Activated CD8-positive, alpha-beta T cell treated with anti-CD3 and anti-CD28 coated beads, Interleukin-2, amount 10 ng/mL, durations not matched to agents 7 days and 5 days (primary cell): ENCODE measurements at regions not wholly inside any gene's neighbourhood (a gene's known extent, or its start where the extent isn't known, plus 50 kb on each side); places are given as distances from the start of the nearest gene placed in this dataset.

ENCODE experiments used
- ATAC-seq: fragments of 150-1000 bp; cut with Tn5 transposase; one replicate; pipeline ENCODE4 v1.10.0; 2021; ENCODE audit warnings: moderate library complexity
- CTCF ChIA-PET: fragments of 350-600 bp; sonication (Branson Sonifier 250); formaldehyde crosslinking; loops from one replicate; lab custom pipeline; 2021; ENCODE audit warnings: antibody characterized with exemption; lab: Charles Lee
- POLR2A ChIA-PET: fragments of 350-600 bp; sonication (Branson Sonifier 250); formaldehyde crosslinking; loops from one replicate; lab custom pipeline; 2021; ENCODE audit warnings: antibody characterized with exemption; lab: Charles Lee
- DNase-seq: peaks from one replicate; pipeline ENCODE4 v3.0.0-alpha.2; 2020
- H3K27ac Mint-ChIP-seq: one replicate; pipeline ENCODE4 v1.8.0; 2021; ENCODE audit warnings: mild to moderate bottlenecking, mixed read lengths
- H3K27me3 Mint-ChIP-seq: one replicate; pipeline ENCODE4 v1.8.0; 2021; ENCODE audit warnings: low read depth, mixed read lengths
- H3K36me3 Mint-ChIP-seq: one replicate; pipeline ENCODE4 v1.8.0; 2021; ENCODE audit warnings: low read depth, mixed read lengths
- H3K4me1 Mint-ChIP-seq: one replicate; pipeline ENCODE4 v1.8.0; 2021; ENCODE audit warnings: low read depth, mixed read lengths
- H3K4me3 Mint-ChIP-seq: one replicate; pipeline ENCODE4 v1.8.0; 2021; ENCODE audit warnings: mild to moderate bottlenecking, mixed read lengths
- H3K9me3 Mint-ChIP-seq: one replicate; pipeline ENCODE4 v1.8.0; 2022; ENCODE audit warnings: mixed read lengths; ENCODE audit not compliant: insufficient read depth

DNA sequence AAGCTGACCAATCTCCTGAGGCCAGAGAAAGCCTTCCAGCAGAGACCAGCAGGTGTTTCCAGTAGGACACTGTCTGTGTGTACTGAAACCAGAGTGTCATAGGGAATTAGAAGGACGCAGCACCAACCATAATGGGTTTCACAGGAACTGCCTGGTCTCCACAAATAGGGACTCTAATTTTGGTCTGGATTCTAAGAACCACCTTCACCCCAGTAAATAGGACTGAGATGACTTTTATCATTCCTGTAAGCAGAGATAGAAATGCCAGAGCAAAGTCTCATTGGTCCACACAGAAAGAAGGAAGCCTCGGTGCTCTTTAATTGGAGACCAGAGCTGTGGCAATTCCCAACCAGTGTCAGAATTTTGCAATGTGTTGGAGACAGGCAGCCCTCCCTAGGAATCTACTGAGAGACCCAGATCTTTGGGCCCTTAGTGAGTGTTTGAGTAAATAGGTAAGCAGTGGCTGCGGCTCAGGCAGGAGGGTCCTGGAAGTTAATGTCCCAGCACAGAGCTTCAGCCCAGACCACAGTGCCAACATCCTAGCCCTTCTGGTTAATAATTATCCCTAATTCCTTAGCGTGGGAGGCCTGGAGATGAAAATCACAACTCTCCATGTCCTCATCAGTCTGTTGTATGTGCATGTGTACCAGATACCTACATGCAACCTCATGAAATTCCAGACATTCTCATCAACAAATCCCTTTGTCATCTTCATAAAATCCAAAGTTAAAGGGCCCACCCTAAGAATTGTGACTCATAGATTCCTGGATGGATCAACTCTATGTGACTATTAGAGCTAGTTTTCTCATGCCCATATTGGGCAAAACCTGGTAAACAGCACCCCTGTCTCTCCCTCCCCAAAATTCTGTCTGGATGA is 81.2 kb downstream of the UNC5CL start:
- Mint-ChIP-seq H3K4me1 (peaks cover 17% of the 10 kb centered on the region), H3K4me3 (no peak overlapping the region), H3K36me3 (no peaks in the 10 kb centered on the region), H3K27me3 (peaks cover 10% of the 10 kb centered on the region), H3K27ac (no peak overlapping the region), H3K9me3 (no peaks in the 10 kb centered on the region)
- CTCF ChIA-PET = no interaction called here
- no peak for ATAC-seq
- DNase-seq = no peak
- POLR2A ChIA-PET = no interaction called here

GRCh38 chr6:40956936-40957335 is 82.1 kb downstream of the UNC5CL start:
- Mint-ChIP-seq H3K36me3 (no peaks in the 10 kb centered on the region), H3K4me3 (no peak overlapping the region), H3K27ac (no peak overlapping the region), H3K27me3 (peaks cover 13% of the 10 kb centered on the region), H3K9me3 (no peaks in the 10 kb centered on the region), H3K4me1 (peaks cover 8% of the 10 kb centered on the region)
- ChIA-PET CTCF (no interaction called here), POLR2A (no interaction called here)
- no peak for DNase-seq
- no peak for ATAC-seq

DNA sequence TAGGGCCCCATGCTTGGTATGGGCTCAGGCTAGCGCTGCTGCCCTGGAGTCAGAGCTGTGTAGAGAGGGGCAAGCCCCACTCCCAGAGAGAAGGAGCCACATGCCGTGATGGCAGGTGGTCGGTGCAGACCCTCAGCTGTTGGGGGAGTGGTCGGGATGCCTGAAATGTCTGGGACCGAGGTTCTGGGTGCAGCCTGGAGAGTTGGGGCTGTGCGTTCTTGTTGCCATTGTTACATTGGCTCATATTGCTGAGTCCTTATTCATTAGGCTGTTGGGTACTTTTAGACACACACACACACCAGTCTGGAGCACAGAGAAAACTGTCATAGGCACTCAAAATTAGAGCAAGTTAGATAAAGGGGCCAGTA is 83.9 kb downstream of the UNC5CL start:
- Mint-ChIP-seq H3K4me3 (no peak overlapping the region), H3K27ac (no peak overlapping the region), H3K27me3 (peaks cover 23% of the 10 kb centered on the region), H3K9me3 (no peaks in the 10 kb centered on the region), H3K36me3 (no peaks in the 10 kb centered on the region), H3K4me1 (no peaks in the 10 kb centered on the region)
- ChIA-PET CTCF (no interaction called here), POLR2A (no interaction called here)
- DNase-seq (no peak), ATAC-seq (no peak)

GRCh38 chr6:40954446-40955177 is 84.4 kb downstream of the UNC5CL start:
- ATAC-seq = no peak
- Mint-ChIP-seq H3K4me1 (no peaks in the 10 kb centered on the region), H3K4me3 (no peak overlapping the region), H3K36me3 (no peaks in the 10 kb centered on the region), H3K9me3 (no peaks in the 10 kb centered on the region), H3K27me3 (peaks cover 28% of the 10 kb centered on the region), H3K27ac (no peak overlapping the region)
- POLR2A ChIA-PET = no interaction called here
- DNase-seq = no peak
- CTCF ChIA-PET = no interaction called here

GRCh38 chr6:40953486-40953885 is 85.5 kb downstream of the UNC5CL start:
- no peak overlapping the region for H3K4me3 Mint-ChIP-seq
- ATAC-seq = no peak

GRCh38 chr6:40950986-40951698 is 87.9 kb downstream of the UNC5CL start:
- DNase-seq = no peak
- ATAC-seq = no peak
- CTCF ChIA-PET = interaction anchor here (0.7 kb wide), 1 partner anchor 56 kb away, joined by 3 read pairs; no protein-coding TSS in a partner anchor
- Mint-ChIP-seq H3K36me3 (no peaks in the 10 kb centered on the region), H3K9me3 (no peaks in the 10 kb centered on the region), H3K27ac (no peak overlapping the region), H3K27me3 (peaks cover 29% of the 10 kb centered on the region), H3K4me1 (no peaks in the 10 kb centered on the region), H3K4me3 (no peak overlapping the region)
- POLR2A ChIA-PET = no interaction called here

More at GRCh38 chr6:40953486-40953885, 85.5 kb downstream of the UNC5CL start:
- H3K9me3 Mint-ChIP-seq = no peaks in the 10 kb centered on the region
- no peak for DNase-seq
- POLR2A ChIA-PET = no interaction called here
- no peak overlapping the region for H3K27ac Mint-ChIP-seq
- H3K27me3 Mint-ChIP-seq = peaks cover 32% of the 10 kb centered on the region
- no peaks in the 10 kb centered on the region for H3K36me3 Mint-ChIP-seq
- H3K4me1 Mint-ChIP-seq = no peaks in the 10 kb centered on the region
- CTCF ChIA-PET = no interaction called here

- Mint-ChIP-seq H3K27ac (no peak overlapping the region), H3K4me1 (no peaks in the 10 kb centered on the region), H3K9me3 (no peaks in the 10 kb centered on the region), H3K36me3 (no peaks in the 10 kb centered on the region), H3K27me3 (peaks cover 26% of the 10 kb centered on the region), H3K4me3 (no peak overlapping the region)
- POLR2A ChIA-PET = no interaction called here
- ATAC-seq (no peak), DNase-seq (no peak)
- CTCF ChIA-PET = no interaction called here
Observed at GRCh38 chr6:40948570-40948969, 90.5 kb downstream of the UNC5CL start.

GRCh38 chr6:40947876-40948526 is 91.0 kb downstream of the UNC5CL start:
- no peaks in the 10 kb centered on the region for H3K4me1 Mint-ChIP-seq
- no peaks in the 10 kb centered on the region for H3K36me3 Mint-ChIP-seq
- H3K4me3 Mint-ChIP-seq = no peak overlapping the region
- ATAC-seq = no peak
- H3K27ac Mint-ChIP-seq = no peak overlapping the region
- POLR2A ChIA-PET = no interaction called here
- peaks cover 27% of the 10 kb centered on the region for H3K27me3 Mint-ChIP-seq
- no peak for DNase-seq
- CTCF ChIA-PET = no interaction called here
- H3K9me3 Mint-ChIP-seq = no peaks in the 10 kb centered on the region

DNA sequence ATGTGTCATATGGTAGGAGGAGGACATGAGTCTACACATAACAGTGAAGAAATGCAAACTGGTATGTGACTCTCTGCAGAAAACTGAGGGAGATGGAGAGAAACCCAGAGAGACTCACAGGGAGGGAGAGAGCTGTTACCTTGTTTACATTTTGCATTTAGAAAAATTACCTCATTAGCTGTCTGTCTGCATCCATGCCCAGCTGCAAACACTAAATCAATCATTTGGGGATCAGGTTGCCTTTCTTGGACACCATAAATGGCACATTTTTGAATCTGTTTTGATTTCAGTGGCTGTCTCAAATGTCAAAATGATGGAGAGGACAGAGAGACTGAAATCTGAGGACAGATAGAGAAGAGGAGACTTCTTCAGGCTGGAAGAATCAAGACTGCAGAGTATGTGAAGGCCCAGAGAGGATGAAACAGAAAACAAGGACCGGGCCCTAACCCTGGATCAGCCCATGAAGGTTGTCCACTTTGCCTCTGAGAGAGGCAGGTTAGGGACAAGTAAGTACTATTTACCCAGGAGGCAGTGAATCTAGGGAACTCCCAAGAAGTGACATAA is 92.2 kb downstream of the UNC5CL start:
- Mint-ChIP-seq H3K9me3 (no peaks in the 10 kb centered on the region), H3K4me1 (no peaks in the 10 kb centered on the region), H3K4me3 (no peak overlapping the region), H3K27ac (no peak overlapping the region), H3K36me3 (no peaks in the 10 kb centered on the region), H3K27me3 (peaks cover 29% of the 10 kb centered on the region)
- ATAC-seq (no peak), DNase-seq (no peak)
- ChIA-PET POLR2A (no interaction called here), CTCF (no interaction called here)

- DNase-seq (no peak), ATAC-seq (no peak)
- ChIA-PET CTCF (no interaction called here), POLR2A (no interaction called here)
- Mint-ChIP-seq H3K27ac (no peak overlapping the region), H3K36me3 (no peaks in the 10 kb centered on the region), H3K27me3 (peaks cover 20% of the 10 kb centered on the region), H3K4me3 (no peak overlapping the region), H3K9me3 (no peaks in the 10 kb centered on the region), H3K4me1 (no peaks in the 10 kb centered on the region)
Observed at GRCh38 chr6:40937491-40937890, 101.5 kb downstream of the UNC5CL start.

DNA sequence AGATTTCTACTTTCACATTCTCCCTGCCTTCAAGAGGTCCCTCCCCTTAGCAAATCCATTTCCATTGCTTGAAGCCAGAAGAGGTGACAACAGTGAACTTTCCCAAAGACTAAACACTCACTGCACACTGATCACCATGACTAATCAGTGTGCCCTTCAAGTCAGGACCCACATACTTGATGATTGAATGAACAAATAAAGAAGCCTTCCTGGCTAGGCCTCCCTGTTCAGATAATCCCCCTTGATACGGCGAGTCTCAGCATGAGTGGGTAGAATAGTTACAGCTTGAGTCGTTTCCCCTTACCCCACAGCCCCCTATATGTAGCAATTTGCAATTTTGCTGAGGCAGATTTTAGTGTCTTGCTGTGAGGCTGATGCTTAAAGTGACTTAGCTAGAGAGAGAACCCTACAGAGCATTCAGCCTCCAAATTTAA is 102.2 kb downstream of the UNC5CL start:
- Mint-ChIP-seq H3K9me3 (no peaks in the 10 kb centered on the region), H3K27ac (no peak overlapping the region), H3K4me3 (no peak overlapping the region), H3K36me3 (no peaks in the 10 kb centered on the region), H3K27me3 (peaks cover 16% of the 10 kb centered on the region), H3K4me1 (no peaks in the 10 kb centered on the region)
- no peak for ATAC-seq
- CTCF ChIA-PET = no interaction called here
- DNase-seq = no peak
- POLR2A ChIA-PET = no interaction called here
